ENCODE measurements at regions not wholly inside any gene's neighbourhood (a gene's known extent, or its start where the extent isn't known, plus 50 kb on each side); places are given as distances from the start of the nearest gene placed in this dataset.

DNA sequence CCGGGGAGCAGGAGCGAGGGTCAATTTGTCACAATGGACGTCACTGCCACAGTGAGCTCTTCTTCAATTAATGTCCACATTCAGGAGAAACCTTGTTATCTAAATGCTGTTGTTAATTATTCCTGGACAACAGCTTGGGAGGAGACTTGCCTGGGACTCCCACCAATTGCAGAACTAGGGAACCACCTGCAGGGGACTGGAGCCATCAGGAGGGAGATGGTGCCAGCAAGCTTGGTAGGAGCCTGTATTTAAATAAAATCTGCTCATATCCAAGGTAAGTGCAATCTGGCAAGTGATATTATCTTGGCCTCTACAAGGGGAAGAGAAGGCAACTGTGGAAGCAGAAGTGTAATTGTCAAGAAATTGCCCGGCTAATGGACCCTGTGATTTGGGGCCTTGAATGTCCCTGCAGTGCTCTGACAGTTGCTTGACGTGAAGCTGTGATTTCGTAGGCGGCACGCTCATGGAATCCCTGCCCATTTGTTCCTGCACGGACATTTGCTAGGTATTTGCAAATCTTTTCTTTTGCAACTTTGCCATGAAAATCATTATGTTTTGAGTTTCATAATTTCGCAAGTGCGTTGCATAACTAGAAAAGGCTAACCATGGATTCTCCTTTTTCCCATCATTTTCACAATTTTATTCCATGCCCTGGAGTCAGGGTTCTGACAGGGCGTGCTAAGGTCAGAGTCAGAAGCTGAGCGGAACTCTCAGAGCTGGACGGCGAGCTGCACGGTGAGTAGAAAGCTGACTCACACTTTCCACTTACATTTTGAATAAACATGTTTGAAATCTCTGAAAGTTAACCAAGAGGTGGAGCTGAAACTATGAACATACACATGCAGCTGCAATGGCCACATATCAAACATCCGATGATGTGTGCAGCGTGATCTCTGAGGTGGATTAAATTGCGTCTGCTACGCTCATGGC is 84.9 kb upstream of the TCERG1L start:
- TF ChIP-seq, protein P1, sequence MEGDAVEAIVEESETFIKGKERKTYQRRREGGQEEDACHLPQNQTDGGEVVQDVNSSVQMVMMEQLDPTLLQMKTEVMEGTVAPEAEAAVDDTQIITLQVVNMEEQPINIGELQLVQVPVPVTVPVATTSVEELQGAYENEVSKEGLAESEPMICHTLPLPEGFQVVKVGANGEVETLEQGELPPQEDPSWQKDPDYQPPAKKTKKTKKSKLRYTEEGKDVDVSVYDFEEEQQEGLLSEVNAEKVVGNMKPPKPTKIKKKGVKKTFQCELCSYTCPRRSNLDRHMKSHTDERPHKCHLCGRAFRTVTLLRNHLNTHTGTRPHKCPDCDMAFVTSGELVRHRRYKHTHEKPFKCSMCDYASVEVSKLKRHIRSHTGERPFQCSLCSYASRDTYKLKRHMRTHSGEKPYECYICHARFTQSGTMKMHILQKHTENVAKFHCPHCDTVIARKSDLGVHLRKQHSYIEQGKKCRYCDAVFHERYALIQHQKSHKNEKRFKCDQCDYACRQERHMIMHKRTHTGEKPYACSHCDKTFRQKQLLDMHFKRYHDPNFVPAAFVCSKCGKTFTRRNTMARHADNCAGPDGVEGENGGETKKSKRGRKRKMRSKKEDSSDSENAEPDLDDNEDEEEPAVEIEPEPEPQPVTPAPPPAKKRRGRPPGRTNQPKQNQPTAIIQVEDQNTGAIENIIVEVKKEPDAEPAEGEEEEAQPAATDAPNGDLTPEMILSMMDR (IDR thresholded peaks at IDR 0.05), result peak in 2 of 7 experiments; percentile 3 to 13
- TF ChIP-seq POLR2A (IDR thresholded peaks at IDR 0.05), result no peak

All from body of pancreas (tissue), 4 donors.